Activated B cell treated with CpG ODN at 0.5 μM for 24 hours (primary cell): ENCODE measurements at regions not wholly inside any gene's neighbourhood (a gene's known extent, or its start where the extent isn't known, plus 50 kb on each side); places are given as distances from the start of the nearest gene placed in this dataset.

Experiments
- ATAC-seq: fragments of 200-7000 bp; cut with Tn5 transposase; one replicate; pipeline ENCODE4 v1.10.0; 2021; ENCODE audit warnings: low read depth, mild to moderate bottlenecking, moderate library complexity
- CTCF ChIA-PET: fragments of 350-600 bp; sonication (Branson Sonifier 250); formaldehyde crosslinking; loops from one replicate; lab custom pipeline; 2021; ENCODE audit warnings: antibody characterized with exemption; lab: Charles Lee
- POLR2A ChIA-PET: fragments of 350-600 bp; sonication (Branson Sonifier 250); formaldehyde crosslinking; loops from one replicate; lab custom pipeline; 2021; ENCODE audit warnings: antibody characterized with exemption; lab: Charles Lee
- DNase-seq: peaks from one replicate; pipeline ENCODE4 v3.0.0; 2022
- H3K27ac Mint-ChIP-seq: one replicate; pipeline ENCODE4 v1.8.0; 2020; ENCODE audit warnings: mixed read lengths
- H3K27me3 Mint-ChIP-seq: one replicate; pipeline ENCODE4 v1.8.0; 2021; ENCODE audit warnings: mixed read lengths
- H3K36me3 Mint-ChIP-seq: one replicate; pipeline ENCODE4 v1.8.0; 2021; ENCODE audit warnings: low read depth, mixed read lengths
- H3K4me1 Mint-ChIP-seq: one replicate; pipeline ENCODE4 v1.8.0; 2021; ENCODE audit warnings: mixed read lengths
- H3K4me3 Mint-ChIP-seq: one replicate; pipeline ENCODE4 v1.8.0; 2020; ENCODE audit warnings: mild to moderate bottlenecking, mixed read lengths
- H3K9me3 Mint-ChIP-seq: one replicate; pipeline ENCODE4 v1.8.0; 2020; ENCODE audit warnings: mixed read lengths
- intact Hi-C: fragments of 100-400 bp; cut with micrococcal nuclease; formaldehyde crosslinking; loops from one replicate; pipeline ENCODE4 v1.15.1; 2024
- TF ChIP-seq, protein P1 (sequence below): fragments of 200-600 bp; IDR thresholded peaks from one replicate; pipeline ENCODE4 v1.8.0; 2022; ENCODE audit warnings: antibody characterized with exemption, mild to moderate bottlenecking

DNA sequence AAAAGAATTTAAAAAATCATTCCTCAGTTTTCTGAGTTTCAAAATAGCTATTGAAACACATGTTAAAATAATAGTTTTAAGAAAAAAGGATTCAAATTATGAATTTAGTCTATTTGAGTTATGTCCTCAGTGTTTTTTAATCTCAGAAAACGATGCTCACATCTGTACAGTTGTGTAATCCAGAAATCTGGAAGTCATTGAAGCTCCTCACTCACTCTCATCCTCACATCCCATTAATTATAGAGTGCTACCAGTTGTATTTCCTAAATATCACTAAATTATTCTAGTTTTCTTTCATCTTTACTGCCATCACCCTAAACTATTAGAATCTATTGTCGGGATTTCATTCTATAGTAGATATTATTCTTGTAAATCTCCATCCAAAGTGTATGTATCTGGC, 234.7 kb upstream of the RIMS1 start:
- no peaks in the 10 kb centered on the region for H3K27me3 Mint-ChIP-seq
- ChIA-PET CTCF (no interaction called here), POLR2A (no interaction called here)
- intact Hi-C loops = no loop called here
- DNase-seq (no peak), ATAC-seq (no peak)
- H3K36me3 Mint-ChIP-seq = no peaks in the 10 kb centered on the region
- no peaks in the 10 kb centered on the region for H3K9me3 Mint-ChIP-seq
- H3K4me3 Mint-ChIP-seq = no peak overlapping the region
- TF ChIP-seq, protein P1, sequence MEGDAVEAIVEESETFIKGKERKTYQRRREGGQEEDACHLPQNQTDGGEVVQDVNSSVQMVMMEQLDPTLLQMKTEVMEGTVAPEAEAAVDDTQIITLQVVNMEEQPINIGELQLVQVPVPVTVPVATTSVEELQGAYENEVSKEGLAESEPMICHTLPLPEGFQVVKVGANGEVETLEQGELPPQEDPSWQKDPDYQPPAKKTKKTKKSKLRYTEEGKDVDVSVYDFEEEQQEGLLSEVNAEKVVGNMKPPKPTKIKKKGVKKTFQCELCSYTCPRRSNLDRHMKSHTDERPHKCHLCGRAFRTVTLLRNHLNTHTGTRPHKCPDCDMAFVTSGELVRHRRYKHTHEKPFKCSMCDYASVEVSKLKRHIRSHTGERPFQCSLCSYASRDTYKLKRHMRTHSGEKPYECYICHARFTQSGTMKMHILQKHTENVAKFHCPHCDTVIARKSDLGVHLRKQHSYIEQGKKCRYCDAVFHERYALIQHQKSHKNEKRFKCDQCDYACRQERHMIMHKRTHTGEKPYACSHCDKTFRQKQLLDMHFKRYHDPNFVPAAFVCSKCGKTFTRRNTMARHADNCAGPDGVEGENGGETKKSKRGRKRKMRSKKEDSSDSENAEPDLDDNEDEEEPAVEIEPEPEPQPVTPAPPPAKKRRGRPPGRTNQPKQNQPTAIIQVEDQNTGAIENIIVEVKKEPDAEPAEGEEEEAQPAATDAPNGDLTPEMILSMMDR = no peak
- H3K4me1 Mint-ChIP-seq = no peaks in the 10 kb centered on the region
- no peak overlapping the region for H3K27ac Mint-ChIP-seq

- Mint-ChIP-seq H3K4me3 (no peak overlapping the region), H3K27ac (no peak overlapping the region), H3K4me1 (no peaks in the 10 kb centered on the region), H3K9me3 (no peaks in the 10 kb centered on the region), H3K36me3 (no peaks in the 10 kb centered on the region), H3K27me3 (no peaks in the 10 kb centered on the region)
- ChIA-PET CTCF (no interaction called here), POLR2A (no interaction called here)
- ATAC-seq (no peak), DNase-seq (no peak)
- intact Hi-C loops = no loop called here
- TF ChIP-seq, protein P1 = no peak
Observed at GRCh38 chr6:71656121-71656520, 230.2 kb upstream of the RIMS1 start.

GRCh38 chr6:71665931-71666330, 220.4 kb upstream of the RIMS1 start:
- H3K4me1 Mint-ChIP-seq = no peaks in the 10 kb centered on the region
- no peaks in the 10 kb centered on the region for H3K9me3 Mint-ChIP-seq
- H3K27me3 Mint-ChIP-seq = no peaks in the 10 kb centered on the region

DNA sequence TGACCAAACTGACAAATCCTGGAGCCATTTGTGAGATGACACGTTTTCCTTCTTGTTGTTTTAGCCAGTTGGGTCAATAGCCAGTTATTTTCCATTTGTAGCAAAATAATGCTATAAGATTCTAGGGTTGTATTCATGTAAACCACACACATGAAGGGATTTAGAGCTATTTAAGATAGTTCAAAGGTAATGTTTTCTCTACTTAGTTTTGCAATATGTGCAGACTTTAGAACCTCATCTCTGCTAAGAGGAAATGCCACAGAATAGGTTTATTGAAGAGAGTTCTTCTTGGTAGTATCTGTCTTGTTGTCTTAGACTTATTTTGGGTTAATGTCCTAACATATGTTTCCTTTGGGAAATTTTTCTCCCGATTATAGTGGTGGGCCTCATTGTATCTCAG, 213.5 kb upstream of the RIMS1 start:
- Mint-ChIP-seq H3K9me3 (no peaks in the 10 kb centered on the region), H3K27ac (no peak overlapping the region), H3K4me1 (no peaks in the 10 kb centered on the region), H3K4me3 (no peak overlapping the region), H3K36me3 (no peaks in the 10 kb centered on the region), H3K27me3 (no peaks in the 10 kb centered on the region)
- TF ChIP-seq, protein P1 = no peak
- no peak for DNase-seq
- POLR2A ChIA-PET = no interaction called here
- ATAC-seq = no peak
- intact Hi-C loops = no loop called here
- CTCF ChIA-PET = no interaction called here

More at GRCh38 chr6:71665931-71666330, 220.4 kb upstream of the RIMS1 start:
- DNase-seq (no peak), ATAC-seq (no peak)
- Mint-ChIP-seq H3K36me3 (no peaks in the 10 kb centered on the region), H3K4me3 (no peak overlapping the region), H3K27ac (no peak overlapping the region)
- intact Hi-C loops = no loop called here
- ChIA-PET CTCF (no interaction called here), POLR2A (no interaction called here)
- TF ChIP-seq, protein P1 = no peak

GRCh38 chr6:71675386-71675785, 211.0 kb upstream of the RIMS1 start:
- DNase-seq (no peak), ATAC-seq (no peak)
- ChIA-PET POLR2A (no interaction called here), CTCF (no interaction called here)
- H3K27me3 Mint-ChIP-seq = no peaks in the 10 kb centered on the region
- intact Hi-C loops = no loop called here
- no peaks in the 10 kb centered on the region for H3K9me3 Mint-ChIP-seq
- H3K36me3 Mint-ChIP-seq = no peaks in the 10 kb centered on the region
- TF ChIP-seq, protein P1 = no peak
- H3K4me3 Mint-ChIP-seq = no peak overlapping the region
- H3K4me1 Mint-ChIP-seq = no peaks in the 10 kb centered on the region
- H3K27ac Mint-ChIP-seq = no peak overlapping the region
